CD4-positive, alpha-beta T cell (primary cell): ENCODE measurements at regions not wholly inside any gene's neighbourhood (a gene's known extent, or its start where the extent isn't known, plus 50 kb on each side); places are given as distances from the start of the nearest gene placed in this dataset.
A peak's percentile ranks its signal among the peaks of the same experiment; 100 is the strongest.

Experiments used
- ATAC-seq: fragments of 200-7000 bp; cut with Tn5 transposase; one replicate; pipeline ENCODE4 v1.10.0; 2022; ENCODE audit warnings: mild to moderate bottlenecking; ENCODE audit not compliant: poor library complexity
- CTCF ChIA-PET: fragments of 350-600 bp; sonication (Branson Sonifier 250); formaldehyde crosslinking; loops from one replicate; lab custom pipeline; 2021; ENCODE audit warnings: antibody characterized with exemption, inconsistent platforms; lab: Charles Lee
- POLR2A ChIA-PET: fragments of 350-600 bp; sonication (Branson Sonifier 250); formaldehyde crosslinking; loops from one replicate; lab custom pipeline; 2021; ENCODE audit warnings: antibody characterized with exemption, inconsistent platforms; lab: Charles Lee
- DNase-seq, 14 experiments: peaks; one replicate each; pipeline ENCODE4 v3.0.0-alpha.2; 2013 to 2020; ENCODE audit warnings: mixed read lengths in 2 of 14
- H3K27ac ChIP-seq, 2 donors: one replicate each; pipeline versions ENCODE4 v1.5.1 to v1.7.0; 2013; ENCODE audit warnings: low read length in 2 of 2, low read depth in 1 of 2, mild to moderate bottlenecking in 1 of 2
- H3K27me3 ChIP-seq, 2 experiments: 1 replicate in 1 of 2; 2 replicates in 1 of 2; pipeline versions ENCODE4 v1.6.1 to v1.7.0; 2013; ENCODE audit warnings: low read length in 2 of 2, control low read depth in 1 of 2, mild to moderate bottlenecking in 1 of 2, moderate library complexity in 1 of 2; ENCODE audit not compliant: insufficient read depth in 2 of 2, control insufficient read depth in 1 of 2
- H3K36me3 ChIP-seq: one replicate; pipeline ENCODE4 v1.6.1; 2013; ENCODE audit warnings: low read length, control low read depth; ENCODE audit not compliant: insufficient read depth
- H3K4me1 ChIP-seq: one replicate; pipeline ENCODE4 v1.6.1; 2013; ENCODE audit warnings: low read length, control low read depth; ENCODE audit not compliant: insufficient read depth
- H3K4me3 ChIP-seq: one replicate; pipeline ENCODE4 v1.5.1; 2013; ENCODE audit warnings: mild to moderate bottlenecking, low read length, moderate library complexity
- H3K9me3 ChIP-seq, 2 experiments: 1 replicate in 1 of 2; 2 replicates in 1 of 2; pipeline versions ENCODE4 v1.6.1 to v1.7.0; 2013; ENCODE audit warnings: low read length in 2 of 2, mild to moderate bottlenecking in 2 of 2, control low read depth in 1 of 2, moderate library complexity in 1 of 2; ENCODE audit not compliant: control insufficient read depth in 1 of 2, insufficient read depth in 1 of 2
- H3K27ac Mint-ChIP-seq: one replicate; pipeline ENCODE4 v1.8.0; 2020; ENCODE audit warnings: mixed read lengths
- H3K27me3 Mint-ChIP-seq: one replicate; pipeline ENCODE4 v1.8.0; 2021; ENCODE audit warnings: mixed read lengths
- H3K36me3 Mint-ChIP-seq: one replicate; pipeline ENCODE4 v1.8.0; 2021; ENCODE audit warnings: low read depth, mixed read lengths
- H3K4me1 Mint-ChIP-seq: one replicate; pipeline ENCODE4 v1.8.0; 2021; ENCODE audit warnings: low read depth, mixed read lengths
- H3K4me3 Mint-ChIP-seq: one replicate; pipeline ENCODE4 v1.8.0; 2020; ENCODE audit warnings: mild to moderate bottlenecking, mixed read lengths
- H3K9me3 Mint-ChIP-seq: one replicate; pipeline ENCODE4 v1.8.0; 2020; ENCODE audit warnings: mixed read lengths
- CTCF ChIP-seq: fragments of 200-600 bp; IDR thresholded peaks from one replicate; pipeline ENCODE4 v1.8.0; 2022; ENCODE audit warnings: antibody characterized with exemption, mild to moderate bottlenecking
- intact Hi-C, 2 experiments: fragments of 100-400 bp; cut with DNase I in 1 of 2; cut with micrococcal nuclease in 1 of 2; formaldehyde crosslinking; loops; one replicate each; pipeline versions ENCODE4 v1.15.1 to v1.9.0; 2023 to 2025; cut with DNase I, micrococcal nuclease

- Histone ChIP-seq H3K27ac (no peak overlapping the region), H3K27me3 (no peaks in the 10 kb centered on the region), H3K4me3 (no peak overlapping the region), H3K9me3 (no peaks in the 10 kb centered on the region), H3K4me1 (peaks cover 31% of the 10 kb centered on the region), H3K36me3 (no peaks in the 10 kb centered on the region)
- Mint-ChIP-seq H3K9me3 (no peaks in the 10 kb centered on the region), H3K4me3 (no peak overlapping the region), H3K27me3 (no peaks in the 10 kb centered on the region), H3K4me1 (peaks cover 26% of the 10 kb centered on the region), H3K27ac (no peak overlapping the region), H3K36me3 (no peaks in the 10 kb centered on the region)
- ATAC-seq (no peak), DNase-seq (peak in 1 of 14 experiments; percentile 17)
- CTCF ChIA-PET, result no interaction called here
- no peak for TF ChIP-seq CTCF
- intact Hi-C loops, result no loop called here
- POLR2A ChIA-PET, result no interaction called here
Observed at GRCh38 chr6:170093276-170093657, 197.6 kb downstream of the DLL1 start.

GRCh38 chr6:170092826-170093225 lies 198.1 kb downstream of the DLL1 start:
- Mint-ChIP-seq H3K4me1 (peaks cover 31% of the 10 kb centered on the region), H3K4me3 (no peak overlapping the region), H3K36me3 (no peaks in the 10 kb centered on the region), H3K27me3 (no peaks in the 10 kb centered on the region), H3K9me3 (no peaks in the 10 kb centered on the region), H3K27ac (no peak overlapping the region)
- Histone ChIP-seq H3K27ac (no peak overlapping the region), H3K36me3 (no peaks in the 10 kb centered on the region), H3K27me3 (no peaks in the 10 kb centered on the region), H3K9me3 (no peaks in the 10 kb centered on the region), H3K4me3 (no peak overlapping the region), H3K4me1 (peaks cover 35% of the 10 kb centered on the region)
- ATAC-seq (no peak), DNase-seq (no peak)
- ChIA-PET CTCF (no interaction called here), POLR2A (no interaction called here)
- no peak for TF ChIP-seq CTCF
- intact Hi-C loops, result no loop called here

- ChIA-PET CTCF (no interaction called here), POLR2A (no interaction called here)
- H3K9me3 ChIP-seq, result peaks cover 0 to 6% of the 10 kb centered on the region in 2 experiments
- no peak for TF ChIP-seq CTCF
- H3K27ac ChIP-seq, result no peak overlapping the region
- H3K27ac Mint-ChIP-seq, result no peak overlapping the region
- DNase-seq (peak in 2 of 14 experiments; percentile 8), ATAC-seq (no peak)
- H3K4me1 ChIP-seq, result peaks cover 36% of the 10 kb centered on the region
- H3K4me3 Mint-ChIP-seq, result no peak overlapping the region
- intact Hi-C loops, result no loop called here
- no peak overlapping the region for H3K4me3 ChIP-seq
- no peaks in the 10 kb centered on the region for H3K36me3 Mint-ChIP-seq
- H3K27me3 ChIP-seq, result no peaks in the 10 kb centered on the region
- no peaks in the 10 kb centered on the region for H3K27me3 Mint-ChIP-seq
- peaks cover 32% of the 10 kb centered on the region for H3K4me1 Mint-ChIP-seq
- no peaks in the 10 kb centered on the region for H3K36me3 ChIP-seq
- no peaks in the 10 kb centered on the region for H3K9me3 Mint-ChIP-seq
Observed at GRCh38 chr6:170091639-170092579, 199.0 kb downstream of the DLL1 start.
